Brain microvascular endothelial cell (primary cell): ENCODE measurements at regions not wholly inside any gene's neighbourhood (a gene's known extent, or its start where the extent isn't known, plus 50 kb on each side); places are given as distances from the start of the nearest gene placed in this dataset.

Experiments used
- DNase-seq: peaks from one replicate; pipeline ENCODE4 v3.0.0-alpha.2; 2020
- H3K27ac ChIP-seq: fragments of 250-450 bp; sonication (Bioruptor Pico); 2 replicates; pipeline ENCODE4 v1.5.1; 2020; ENCODE audit warnings: mild to moderate bottlenecking, moderate library complexity
- H3K27me3 ChIP-seq: fragments of 250-450 bp; sonication (Bioruptor Pico); replicated peaks from 2 replicates; pipeline ENCODE4 v1.5.1; 2020; ENCODE audit warnings: mild to moderate bottlenecking
- H3K36me3 ChIP-seq: fragments of 250-450 bp; sonication (Bioruptor Pico); replicated peaks from 2 replicates; pipeline ENCODE4 v1.5.1; 2020; ENCODE audit warnings: mild to moderate bottlenecking
- H3K4me3 ChIP-seq: 2 replicates; pipeline ENCODE4 v1.5.1; 2011; ENCODE audit warnings: low read depth, mild to moderate bottlenecking, control low read depth, low read length, moderate library complexity
- in situ Hi-C: cut with HindIII; loops from 2 replicates; pipeline ENCODE4 v1.10.0; 2017; ENCODE audit warnings: low sequenced_read_pairs, low pct_ligation_motif_present
- TF ChIP-seq, protein P1 (sequence below): IDR thresholded peaks from 2 replicates; pipeline ENCODE4 v1.5.1; 2011; ENCODE audit warnings: low read depth, mild to moderate bottlenecking, moderate library complexity, low read length, control low read depth, inconsistent platforms; ENCODE audit errors: missing control alignments

DNA sequence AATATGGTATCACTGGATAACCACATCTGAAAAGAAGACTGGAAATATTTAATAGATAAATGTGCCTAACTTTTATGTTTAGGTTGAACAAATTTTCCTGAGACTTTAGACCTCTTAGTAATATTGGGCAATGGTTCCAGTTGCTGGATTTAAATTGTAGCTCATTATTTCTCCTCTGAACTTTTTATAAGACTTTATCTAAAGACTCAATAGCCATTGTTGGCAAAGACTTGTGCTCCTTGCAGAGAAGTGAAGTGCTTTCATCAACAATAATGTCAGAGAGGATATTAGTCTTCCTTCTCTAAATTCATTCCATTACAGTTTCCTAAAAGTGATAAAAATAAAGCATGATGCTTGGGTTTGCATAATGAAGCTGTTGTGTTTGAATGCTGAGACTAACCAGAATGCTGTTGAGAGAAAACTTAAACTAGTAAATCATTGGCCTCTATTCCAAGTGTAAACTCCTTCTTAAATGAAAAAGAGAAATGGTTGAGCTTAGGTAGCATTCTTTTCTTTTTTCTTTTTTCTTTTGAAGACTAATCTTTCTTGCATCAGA, 200.2 kb downstream of the TMTC3 start:
- no peak for DNase-seq
- H3K27ac ChIP-seq: no peak overlapping the region
- H3K27me3 ChIP-seq: no peaks in the 10 kb centered on the region
- in situ Hi-C loops: no loop called here
- TF ChIP-seq, protein P1, sequence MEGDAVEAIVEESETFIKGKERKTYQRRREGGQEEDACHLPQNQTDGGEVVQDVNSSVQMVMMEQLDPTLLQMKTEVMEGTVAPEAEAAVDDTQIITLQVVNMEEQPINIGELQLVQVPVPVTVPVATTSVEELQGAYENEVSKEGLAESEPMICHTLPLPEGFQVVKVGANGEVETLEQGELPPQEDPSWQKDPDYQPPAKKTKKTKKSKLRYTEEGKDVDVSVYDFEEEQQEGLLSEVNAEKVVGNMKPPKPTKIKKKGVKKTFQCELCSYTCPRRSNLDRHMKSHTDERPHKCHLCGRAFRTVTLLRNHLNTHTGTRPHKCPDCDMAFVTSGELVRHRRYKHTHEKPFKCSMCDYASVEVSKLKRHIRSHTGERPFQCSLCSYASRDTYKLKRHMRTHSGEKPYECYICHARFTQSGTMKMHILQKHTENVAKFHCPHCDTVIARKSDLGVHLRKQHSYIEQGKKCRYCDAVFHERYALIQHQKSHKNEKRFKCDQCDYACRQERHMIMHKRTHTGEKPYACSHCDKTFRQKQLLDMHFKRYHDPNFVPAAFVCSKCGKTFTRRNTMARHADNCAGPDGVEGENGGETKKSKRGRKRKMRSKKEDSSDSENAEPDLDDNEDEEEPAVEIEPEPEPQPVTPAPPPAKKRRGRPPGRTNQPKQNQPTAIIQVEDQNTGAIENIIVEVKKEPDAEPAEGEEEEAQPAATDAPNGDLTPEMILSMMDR: no peak
- H3K4me3 ChIP-seq: no peak overlapping the region
- no peaks in the 10 kb centered on the region for H3K36me3 ChIP-seq

DNA sequence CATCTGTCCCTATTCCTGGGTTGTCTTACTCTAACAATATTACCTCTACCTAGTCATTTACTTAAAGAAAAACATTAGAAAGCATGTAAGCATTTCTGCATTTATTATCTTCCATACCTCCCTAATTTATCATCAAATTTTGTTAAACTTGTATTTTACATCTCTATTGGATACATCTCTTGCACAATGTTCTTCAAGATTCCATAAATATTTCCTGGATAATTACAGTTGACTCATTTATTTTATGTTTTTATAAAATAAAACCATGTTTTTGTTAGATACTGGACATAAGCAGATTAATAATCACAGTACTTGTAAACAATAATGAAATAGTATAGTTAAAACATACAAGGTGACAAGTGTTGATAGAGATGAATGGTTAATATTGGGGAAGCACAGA, 209.0 kb downstream of the TMTC3 start:
- in situ Hi-C loops: no loop called here
- H3K27me3 ChIP-seq: no peaks in the 10 kb centered on the region
- TF ChIP-seq, protein P1: no peak
- DNase-seq: no peak
- no peak overlapping the region for H3K27ac ChIP-seq
- no peak overlapping the region for H3K4me3 ChIP-seq
- no peaks in the 10 kb centered on the region for H3K36me3 ChIP-seq

DNA sequence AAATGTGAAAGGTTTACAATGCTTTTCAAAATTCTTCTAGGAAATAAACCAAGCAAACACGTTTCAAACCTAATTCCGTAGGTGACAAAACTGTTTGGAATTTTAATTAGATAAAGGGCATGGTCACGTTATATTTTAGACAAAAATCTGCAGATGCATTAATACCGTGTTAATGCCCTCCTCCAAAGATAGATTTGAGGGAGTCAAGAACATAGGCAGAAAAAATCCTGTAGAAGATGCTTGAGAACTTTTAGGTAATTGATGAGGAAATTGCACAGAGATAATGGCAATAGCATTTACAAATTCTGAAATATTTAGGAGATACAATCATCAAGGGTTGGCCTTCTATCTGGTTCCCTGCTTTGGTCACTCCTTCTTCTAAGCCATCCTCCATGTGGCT, 212.6 kb downstream of the TMTC3 start:
- no peaks in the 10 kb centered on the region for H3K27me3 ChIP-seq
- in situ Hi-C loops: no loop called here
- TF ChIP-seq, protein P1: no peak
- no peak for DNase-seq
- H3K4me3 ChIP-seq: no peak overlapping the region
- H3K36me3 ChIP-seq: no peaks in the 10 kb centered on the region
- no peak overlapping the region for H3K27ac ChIP-seq

DNA sequence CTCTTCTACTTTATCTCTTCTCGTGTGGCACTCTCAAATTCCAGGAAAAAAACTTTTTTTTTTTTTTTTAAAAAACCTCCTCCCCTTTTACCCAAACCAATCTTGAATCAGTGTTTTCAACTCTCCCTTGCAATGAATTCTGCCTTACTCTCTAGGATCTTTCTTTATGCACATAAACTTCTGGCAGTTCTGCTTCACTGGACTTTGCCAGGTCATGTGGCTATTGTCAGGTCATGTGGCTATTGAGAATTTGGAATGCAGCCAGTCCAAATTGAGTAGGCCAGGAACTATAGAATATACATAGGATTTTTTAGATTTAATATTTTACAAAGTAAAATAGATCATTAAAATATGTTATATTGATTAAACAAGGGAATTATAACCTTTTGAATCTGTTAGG, 218.2 kb downstream of the TMTC3 start:
- TF ChIP-seq, protein P1: no peak
- H3K27me3 ChIP-seq: no peaks in the 10 kb centered on the region
- DNase-seq: no peak
- no peak overlapping the region for H3K27ac ChIP-seq
- H3K4me3 ChIP-seq: no peak overlapping the region
- in situ Hi-C loops: no loop called here
- H3K36me3 ChIP-seq: no peaks in the 10 kb centered on the region

DNA sequence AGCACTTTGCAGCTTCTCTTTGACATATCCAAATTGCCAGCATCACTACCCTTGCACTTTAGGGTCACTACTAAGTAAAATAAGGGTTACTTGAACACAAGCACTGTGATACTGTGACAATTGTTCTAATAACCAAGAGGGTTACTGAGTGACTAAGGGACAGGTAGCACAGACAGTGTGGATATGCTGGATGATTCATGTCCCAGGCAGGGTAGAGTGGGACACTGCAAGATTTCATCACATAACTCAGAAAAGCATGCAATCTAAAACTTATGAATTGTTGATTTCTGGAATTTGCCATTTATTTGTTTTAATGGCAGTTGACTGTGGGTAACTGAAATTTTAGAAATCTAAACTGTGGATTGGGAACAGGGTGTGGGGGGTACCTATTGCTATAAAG, 218.8 kb downstream of the KITLG start:
- no peaks in the 10 kb centered on the region for H3K27me3 ChIP-seq
- no peaks in the 10 kb centered on the region for H3K36me3 ChIP-seq
- DNase-seq: peak; percentile 26
- H3K4me3 ChIP-seq: no peak overlapping the region
- TF ChIP-seq, protein P1: no peak
- no peak overlapping the region for H3K27ac ChIP-seq
- in situ Hi-C loops: no loop called here

DNA sequence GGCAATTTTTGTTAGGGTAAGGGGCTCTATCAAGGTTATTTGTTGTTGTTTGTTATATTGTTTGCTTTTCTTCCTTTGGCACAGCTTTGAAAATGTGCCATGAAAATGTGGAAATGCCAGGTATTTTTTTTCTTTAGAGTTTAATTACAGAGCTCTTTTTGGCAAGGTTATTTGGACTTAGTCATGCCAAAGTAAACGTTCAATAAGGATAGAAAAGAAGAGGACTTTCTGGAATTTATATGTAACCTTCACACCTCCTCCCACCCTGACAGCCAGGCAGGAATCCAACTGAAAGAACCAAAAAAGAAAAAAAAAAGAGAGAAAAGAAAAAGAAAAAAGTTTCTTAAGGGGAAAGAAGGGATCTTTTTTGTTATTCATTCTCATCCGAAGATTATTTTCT, 217.8 kb downstream of the KITLG start:
- H3K27ac ChIP-seq: no peak overlapping the region
- no peaks in the 10 kb centered on the region for H3K36me3 ChIP-seq
- no peaks in the 10 kb centered on the region for H3K27me3 ChIP-seq
- in situ Hi-C loops: no loop called here
- H3K4me3 ChIP-seq: no peak overlapping the region
- DNase-seq: no peak
- TF ChIP-seq, protein P1: no peak
